ENCODE measurements at regions not wholly inside any gene's neighbourhood (a gene's known extent, or its start where the extent isn't known, plus 50 kb on each side); places are given as distances from the start of the nearest gene placed in this dataset.

DNA sequence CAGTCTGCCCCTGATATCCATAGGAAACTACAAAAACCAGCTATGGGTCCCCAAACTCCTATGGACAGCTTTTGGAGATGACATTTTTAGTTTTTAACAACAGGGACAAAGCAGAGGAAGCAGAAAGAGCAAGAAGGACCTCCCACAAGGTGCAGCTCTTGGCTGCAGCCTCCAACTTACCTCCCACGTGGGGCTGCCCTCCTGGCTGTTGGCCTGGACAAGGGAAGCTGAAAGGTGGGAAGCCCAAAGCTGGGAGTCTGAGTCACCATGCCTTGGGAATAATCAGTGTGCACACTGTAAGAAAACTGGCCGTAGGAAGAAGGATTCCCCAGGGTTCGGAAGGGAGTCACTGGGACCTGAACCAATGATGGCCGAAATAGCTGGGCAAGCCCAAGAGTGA lies 51.8 kb upstream of the PAX1 start:
- in situ Hi-C loops (cut with MboI) = no loop called here
- Histone ChIP-seq H4K20me1 (replicated peaks; ENCODE audit: control insufficient read depth, insufficient read depth, low read length) (no peaks in the 10 kb centered on the region), H3K79me2 (ENCODE audit: control insufficient read depth, insufficient read depth, low read length) (no peaks in the 10 kb centered on the region), H3K36me3 (ENCODE audit: control insufficient read depth, insufficient read depth, low read length) (no peaks in the 10 kb centered on the region), H3K4me1 (replicated peaks in 1 of 2; ENCODE audit: control insufficient read depth in 2 of 2, insufficient read depth in 2 of 2, low read length in 2 of 2) (peaks cover 0 to 8% of the 10 kb centered on the region in 2 experiments; a peak in 2 of 5 replicates), H3K4me3 (no peak overlapping the region), H3K27me3 (ENCODE audit: control insufficient read depth in 2 of 2, insufficient read depth in 2 of 2, low read length in 2 of 2) (no peaks in the 10 kb centered on the region), H3K4me2 (ENCODE audit: insufficient read depth, low read length) (no peak overlapping the region), H3K9me1 (ENCODE audit: control insufficient read depth, insufficient read depth, low read length) (no peaks in the 10 kb centered on the region), H3K9me3 (replicated peaks; ENCODE audit: control insufficient read depth, insufficient read depth, low read depth, low read length) (no peaks in the 10 kb centered on the region), H3K27ac (ENCODE audit: extremely low read depth, low read depth, low read length) (no peak overlapping the region), H3K9ac (ENCODE audit: insufficient read depth in 1 of 2, low read depth in 2 of 2, low read length in 2 of 2) (no peak overlapping the region), H2AFZ (ENCODE audit: low read depth, low read length) (no peak overlapping the region)
- BruUV-seq (replicated peaks) = no TSS peak
- ChIA-PET CTCF (ENCODE audit: low intra/inter-chr PET ratio) (no interaction called here), POLR2A (no interaction called here)
- no peak for ATAC-seq
- DNase-seq (ENCODE audit: extremely low read depth in 1 of 4, low spot score in 3 of 4) = no peak
- WGBS (ENCODE audit: insufficient coverage, low coverage, missing lambda C conversion rate) = 24% methylated on average over 4 of the region's 4 CpGs
- TF ChIP-seq BACH1 (tag; IDR thresholded peaks at IDR 0.05) (no peak), FOXJ2 (tag; IDR thresholded peaks at IDR 0.05) (no peak), EHMT2 (IDR thresholded peaks at IDR 0.05) (no peak), ATF1 (CRISPR knock-in tag; IDR thresholded peaks at IDR 0.05) (no peak), ATF1 (tag; IDR thresholded peaks at IDR 0.05) (no peak), NR2C2 (CRISPR knock-in tag; IDR thresholded peaks at IDR 0.05) (no peak), NR2C2 (tag; IDR thresholded peaks at IDR 0.05) (no peak), PTRF (tag; IDR thresholded peaks at IDR 0.05) (no peak), ZC3H8 (IDR thresholded peaks at IDR 0.05) (no peak), ZNF134 (CRISPR knock-in tag; conservative IDR thresholded peaks at IDR 0.05) (no peak), MCM7 (IDR thresholded peaks at IDR 0.05) (no peak), FOXP1 (CRISPR knock-in tag; IDR thresholded peaks at IDR 0.05) (no peak), CXXC5 (CRISPR knock-in tag; IDR thresholded peaks at IDR 0.05) (no peak), MAFK (IDR thresholded peaks at IDR 0.05; ENCODE audit: low read length) (no peak), DNMT1 (IDR thresholded peaks at IDR 0.05) (no peak), THAP12 (CRISPR knock-in tag; IDR thresholded peaks at IDR 0.05) (no peak), CREB1 (IDR thresholded peaks at IDR 0.05) (no peak), CREB1 (CRISPR knock-in tag; IDR thresholded peaks at IDR 0.05) (no peak), SIN3B (IDR thresholded peaks at IDR 0.05; ENCODE audit: low read depth) (no peak), HNRNPL (IDR thresholded peaks at IDR 0.05; ENCODE audit: low read depth, low read length) (no peak), ZNF785 (CRISPR knock-in tag; IDR thresholded peaks at IDR 0.05) (no peak)
- intact Hi-C loops (cut with micrococcal nuclease) = no loop called here
- FAIRE-seq = no peak

Measured in K562 (cell line).